ENCODE measurements at regions not wholly inside any gene's neighbourhood (a gene's known extent, or its start where the extent isn't known, plus 50 kb on each side); places are given as distances from the start of the nearest gene placed in this dataset.

GRCh38 chr2:18336975-18337374, 223.5 kb downstream of the RDH14 start:
- CTCF ChIA-PET: no interaction called here
- no peak overlapping the region for H3K4me2 ChIP-seq
- peaks cover 10% of the 10 kb centered on the region; the same call in 2 of the 3 replicates for H3K4me1 ChIP-seq
- DNase-seq (ENCODE audit: low read depth in 1 of 2, low spot score in 1 of 2): no peak
- ATAC-seq: no peak
- H3K27ac ChIP-seq: no peak overlapping the region
- no peak for FAIRE-seq
- peaks cover 2% of the 10 kb centered on the region; the same call in 1 of the 3 replicates for H3K9me3 ChIP-seq
- POLR2A ChIA-PET: no interaction called here
- H3K4me3 ChIP-seq: no peak overlapping the region
- 8% methylated on average over 2 of the region's 2 CpGs for WGBS (ENCODE audit: missing lambda C conversion rate)
- TF ChIP-seq, protein P1, sequence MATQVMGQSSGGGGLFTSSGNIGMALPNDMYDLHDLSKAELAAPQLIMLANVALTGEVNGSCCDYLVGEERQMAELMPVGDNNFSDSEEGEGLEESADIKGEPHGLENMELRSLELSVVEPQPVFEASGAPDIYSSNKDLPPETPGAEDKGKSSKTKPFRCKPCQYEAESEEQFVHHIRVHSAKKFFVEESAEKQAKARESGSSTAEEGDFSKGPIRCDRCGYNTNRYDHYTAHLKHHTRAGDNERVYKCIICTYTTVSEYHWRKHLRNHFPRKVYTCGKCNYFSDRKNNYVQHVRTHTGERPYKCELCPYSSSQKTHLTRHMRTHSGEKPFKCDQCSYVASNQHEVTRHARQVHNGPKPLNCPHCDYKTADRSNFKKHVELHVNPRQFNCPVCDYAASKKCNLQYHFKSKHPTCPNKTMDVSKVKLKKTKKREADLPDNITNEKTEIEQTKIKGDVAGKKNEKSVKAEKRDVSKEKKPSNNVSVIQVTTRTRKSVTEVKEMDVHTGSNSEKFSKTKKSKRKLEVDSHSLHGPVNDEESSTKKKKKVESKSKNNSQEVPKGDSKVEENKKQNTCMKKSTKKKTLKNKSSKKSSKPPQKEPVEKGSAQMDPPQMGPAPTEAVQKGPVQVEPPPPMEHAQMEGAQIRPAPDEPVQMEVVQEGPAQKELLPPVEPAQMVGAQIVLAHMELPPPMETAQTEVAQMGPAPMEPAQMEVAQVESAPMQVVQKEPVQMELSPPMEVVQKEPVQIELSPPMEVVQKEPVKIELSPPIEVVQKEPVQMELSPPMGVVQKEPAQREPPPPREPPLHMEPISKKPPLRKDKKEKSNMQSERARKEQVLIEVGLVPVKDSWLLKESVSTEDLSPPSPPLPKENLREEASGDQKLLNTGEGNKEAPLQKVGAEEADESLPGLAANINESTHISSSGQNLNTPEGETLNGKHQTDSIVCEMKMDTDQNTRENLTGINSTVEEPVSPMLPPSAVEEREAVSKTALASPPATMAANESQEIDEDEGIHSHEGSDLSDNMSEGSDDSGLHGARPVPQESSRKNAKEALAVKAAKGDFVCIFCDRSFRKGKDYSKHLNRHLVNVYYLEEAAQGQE (IDR thresholded peaks at IDR 0.05): no peak
- no peak for TF ChIP-seq RFX5 (IDR thresholded peaks at IDR 0.05)
- TF ChIP-seq, protein P2, sequence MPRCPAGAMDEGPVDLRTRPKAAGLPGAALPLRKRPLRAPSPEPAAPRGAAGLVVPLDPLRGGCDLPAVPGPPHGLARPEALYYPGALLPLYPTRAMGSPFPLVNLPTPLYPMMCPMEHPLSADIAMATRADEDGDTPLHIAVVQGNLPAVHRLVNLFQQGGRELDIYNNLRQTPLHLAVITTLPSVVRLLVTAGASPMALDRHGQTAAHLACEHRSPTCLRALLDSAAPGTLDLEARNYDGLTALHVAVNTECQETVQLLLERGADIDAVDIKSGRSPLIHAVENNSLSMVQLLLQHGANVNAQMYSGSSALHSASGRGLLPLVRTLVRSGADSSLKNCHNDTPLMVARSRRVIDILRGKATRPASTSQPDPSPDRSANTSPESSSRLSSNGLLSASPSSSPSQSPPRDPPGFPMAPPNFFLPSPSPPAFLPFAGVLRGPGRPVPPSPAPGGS (IDR thresholded peaks at IDR 0.05): no peak
- TF ChIP-seq NR3C1 (IDR thresholded peaks at IDR 0.05): no peak
- no peak for TF ChIP-seq ZSCAN20 (CRISPR knock-in tag; IDR thresholded peaks at IDR 0.05)
- no peak for TF ChIP-seq RAD21 (conservative IDR thresholded peaks at IDR 0.05 in 1 of 2, IDR thresholded peaks at IDR 0.05 in 1 of 2)
- TF ChIP-seq, protein P3, sequence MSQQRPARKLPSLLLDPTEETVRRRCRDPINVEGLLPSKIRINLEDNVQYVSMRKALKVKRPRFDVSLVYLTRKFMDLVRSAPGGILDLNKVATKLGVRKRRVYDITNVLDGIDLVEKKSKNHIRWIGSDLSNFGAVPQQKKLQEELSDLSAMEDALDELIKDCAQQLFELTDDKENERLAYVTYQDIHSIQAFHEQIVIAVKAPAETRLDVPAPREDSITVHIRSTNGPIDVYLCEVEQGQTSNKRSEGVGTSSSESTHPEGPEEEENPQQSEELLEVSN (IDR thresholded peaks at IDR 0.05; ENCODE audit: borderline replicate concordance, low read depth): no peak
- no peak for TF ChIP-seq ZNF302 (CRISPR knock-in tag; IDR thresholded peaks at IDR 0.05)
- TF ChIP-seq HOXB5 (CRISPR knock-in tag; IDR thresholded peaks at IDR 0.05): no peak
- TF ChIP-seq PHF8 (IDR thresholded peaks at IDR 0.05; ENCODE audit: borderline replicate concordance, low read depth): no peak
- no peak for TF ChIP-seq CBX8 (IDR thresholded peaks at IDR 0.05)
- TF ChIP-seq TP53 (CRISPR knock-in tag; IDR thresholded peaks at IDR 0.05): no peak
- no peak for TF ChIP-seq CHD2 (IDR thresholded peaks at IDR 0.05; ENCODE audit: low read length, partially characterized antibody)
- TF ChIP-seq HDAC2 (IDR thresholded peaks at IDR 0.05): no peak
- TF ChIP-seq JUNB (IDR thresholded peaks at IDR 0.05): no peak
- TF ChIP-seq ZFP36 (IDR thresholded peaks at IDR 0.05; ENCODE audit: borderline replicate concordance, partially characterized antibody): no peak
- no peak for TF ChIP-seq MYC (IDR thresholded peaks at IDR 0.05; ENCODE audit: borderline replicate concordance, low read length)
- no peak for TF ChIP-seq MAX (IDR thresholded peaks at IDR 0.05)

- no peaks in the 10 kb centered on the region for H3K4me1 ChIP-seq
- H3K4me2 ChIP-seq: no peak overlapping the region
- no peak for ATAC-seq
- H3K9me3 ChIP-seq: peaks cover 2% of the 10 kb centered on the region; the same call in 1 of the 3 replicates
- H3K27ac ChIP-seq: no peak overlapping the region
- no peak overlapping the region for H3K4me3 ChIP-seq
- ChIA-PET CTCF (no interaction called here), POLR2A (no interaction called here)
- FAIRE-seq: no peak
- TF ChIP-seq ELK1 (IDR thresholded peaks at IDR 0.05; ENCODE audit: low read depth, low read length) (no peak), BHLHE40 (IDR thresholded peaks at IDR 0.05; ENCODE audit: low read depth, low read length) (no peak), HOXB13 (CRISPR knock-in tag; IDR thresholded peaks at IDR 0.05; ENCODE audit: low read depth) (no peak), SREBF2 (IDR thresholded peaks at IDR 0.05) (no peak)
- WGBS (ENCODE audit: missing lambda C conversion rate): no CpG with 5 or more reads among the region's 6 CpGs
- no peak for DNase-seq (ENCODE audit: low read depth in 1 of 2, low spot score in 1 of 2)
Observed at GRCh38 chr2:18332477-18332876, 228.0 kb downstream of the RDH14 start.
